Activated naive CD4-positive, alpha-beta T cell treated with anti-CD3 and anti-CD28 coated beads, Interleukin-2, amount 50 U/mL, for 24 hours (primary cell): ENCODE measurements at regions not wholly inside any gene's neighbourhood (a gene's known extent, or its start where the extent isn't known, plus 50 kb on each side); places are given as distances from the start of the nearest gene placed in this dataset.

Source experiments
- H3K27ac Mint-ChIP-seq: one replicate; pipeline ENCODE4 v1.8.0; 2021; ENCODE audit warnings: mild to moderate bottlenecking, mixed read lengths
- H3K27me3 Mint-ChIP-seq: one replicate; pipeline ENCODE4 v1.8.0; 2021; ENCODE audit warnings: mixed read lengths
- H3K36me3 Mint-ChIP-seq: one replicate; pipeline ENCODE4 v1.8.0; 2021; ENCODE audit warnings: mixed read lengths
- H3K4me1 Mint-ChIP-seq: one replicate; pipeline ENCODE4 v1.8.0; 2021; ENCODE audit warnings: mixed read lengths
- H3K4me3 Mint-ChIP-seq: one replicate; pipeline ENCODE4 v1.8.0; 2021; ENCODE audit warnings: mild to moderate bottlenecking, mixed read lengths
- H3K9me3 Mint-ChIP-seq: one replicate; pipeline ENCODE4 v1.8.0; 2021; ENCODE audit warnings: mixed read lengths

GRCh38 chr7:149552799-149553198 lies 55.2 kb upstream of the ZNF746 start:
- Mint-ChIP-seq H3K4me1 (no peaks in the 10 kb centered on the region), H3K36me3 (peaks cover 36% of the 10 kb centered on the region), H3K27ac (peak overlapping the region; percentile 51), H3K9me3 (no peaks in the 10 kb centered on the region), H3K4me3 (no peak overlapping the region), H3K27me3 (no peaks in the 10 kb centered on the region)
